ENCODE measurements at regions not wholly inside any gene's neighbourhood (a gene's known extent, or its start where the extent isn't known, plus 50 kb on each side); places are given as distances from the start of the nearest gene placed in this dataset.
"Not testable (repeated sequence)": the region's sequence is repeated elsewhere in the genome, so short reads cannot be mapped to it uniquely, and the experiment has no call there.

DNA sequence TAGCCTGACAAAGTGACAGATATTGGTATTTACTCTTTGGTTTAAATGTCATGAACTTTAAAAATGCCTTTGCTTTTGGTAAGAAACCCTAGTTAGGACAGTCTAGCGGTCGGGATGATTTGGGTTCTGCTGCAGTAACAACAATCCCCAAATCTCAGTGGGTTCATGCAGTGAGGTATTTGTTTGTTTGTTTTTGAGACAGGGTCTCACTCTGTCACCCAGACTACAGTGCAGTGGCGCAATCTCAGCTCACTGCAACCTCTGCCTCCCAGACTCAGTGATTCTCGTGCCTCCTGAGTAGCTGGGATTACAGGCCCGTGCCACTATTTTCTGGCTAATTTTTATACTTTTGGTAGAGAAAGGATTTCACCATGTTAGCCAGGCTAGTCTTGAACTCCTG lies 65.2 kb upstream of the EEF2KMT start:
- DNase-seq; H3K4me3 ChIP-seq (ENCODE audit: low read length); H3K27me3 ChIP-seq (ENCODE audit: insufficient read depth, low read length, poor library complexity, severe bottlenecking); H3K36me3 Mint-ChIP-seq; H3K36me3 ChIP-seq (ENCODE audit: insufficient read depth, low read length); H3K9me3 Mint-ChIP-seq; POLR2A ChIA-PET; H3K27ac ChIP-seq (ENCODE audit: low read depth, low read length); H3K4me3 Mint-ChIP-seq; H3K9me3 ChIP-seq (ENCODE audit: low read length); CTCF ChIA-PET; H3K4me1 Mint-ChIP-seq; H3K27ac Mint-ChIP-seq; H3K4me1 ChIP-seq (ENCODE audit: insufficient read depth, low read length): not testable (repeated sequence)
- peaks cover 12 to 29% of the 10 kb centered on the region in 2 donors for H3K27me3 Mint-ChIP-seq

DNA sequence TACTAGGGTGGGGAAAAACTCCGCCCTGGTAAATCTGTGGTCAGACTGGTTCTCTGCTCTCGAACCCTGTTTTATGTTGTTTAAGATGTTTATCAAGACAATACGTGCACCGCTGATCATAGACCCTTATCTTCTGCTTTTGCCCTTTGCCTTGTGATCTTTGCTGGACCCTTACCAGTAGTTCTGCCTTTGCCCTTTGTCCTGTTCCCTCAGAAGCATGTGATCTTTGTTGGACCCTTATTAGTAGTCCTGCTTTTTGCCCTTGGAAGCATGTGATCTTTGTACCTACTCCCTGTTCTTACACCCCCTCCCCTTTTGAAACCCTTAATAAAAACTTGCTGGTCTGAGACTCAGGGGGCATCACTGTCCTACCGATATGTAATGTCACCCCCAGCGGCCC lies 64.3 kb upstream of the EEF2KMT start:
- POLR2A ChIA-PET; H3K27ac Mint-ChIP-seq; H3K27me3 ChIP-seq (ENCODE audit: insufficient read depth, low read length, poor library complexity, severe bottlenecking); H3K4me1 Mint-ChIP-seq; H3K36me3 Mint-ChIP-seq; H3K4me1 ChIP-seq (ENCODE audit: insufficient read depth, low read length); H3K4me3 Mint-ChIP-seq; H3K4me3 ChIP-seq (ENCODE audit: low read length); H3K36me3 ChIP-seq (ENCODE audit: insufficient read depth, low read length); H3K9me3 ChIP-seq (ENCODE audit: low read length); H3K27ac ChIP-seq (ENCODE audit: low read depth, low read length); H3K9me3 Mint-ChIP-seq; DNase-seq; CTCF ChIA-PET: not testable (repeated sequence)
- peaks cover 12 to 22% of the 10 kb centered on the region in 2 donors for H3K27me3 Mint-ChIP-seq

DNA sequence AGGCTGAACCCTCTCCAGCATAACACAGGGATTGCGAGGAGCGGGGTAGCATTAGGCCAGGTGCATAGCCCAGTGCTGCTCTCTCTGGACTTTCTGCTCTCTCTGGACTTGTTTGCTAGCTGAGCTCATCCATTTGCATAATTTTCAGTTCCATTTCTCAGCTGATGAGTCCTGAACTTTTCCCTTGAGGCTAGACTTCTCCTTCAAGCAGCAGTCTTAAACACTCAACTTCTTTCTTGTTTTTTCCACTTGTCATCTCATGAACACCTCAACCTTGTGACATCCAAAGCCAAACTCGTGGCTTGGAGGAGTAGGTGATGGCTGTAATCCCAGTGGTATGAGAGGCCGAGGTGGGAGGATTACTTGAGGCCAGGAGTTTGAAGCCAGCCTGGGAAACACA lies 62.4 kb upstream of the EEF2KMT start:
- H3K4me1 ChIP-seq (ENCODE audit: insufficient read depth, low read length); H3K9me3 ChIP-seq (ENCODE audit: low read length); H3K4me3 ChIP-seq (ENCODE audit: low read length); CTCF ChIA-PET; DNase-seq; H3K36me3 ChIP-seq (ENCODE audit: insufficient read depth, low read length); H3K4me1 Mint-ChIP-seq; H3K27ac Mint-ChIP-seq; H3K36me3 Mint-ChIP-seq; POLR2A ChIA-PET; H3K27ac ChIP-seq (ENCODE audit: low read depth, low read length); H3K9me3 Mint-ChIP-seq; H3K4me3 Mint-ChIP-seq; H3K27me3 ChIP-seq (ENCODE audit: insufficient read depth, low read length, poor library complexity, severe bottlenecking): not testable (repeated sequence)
- H3K27me3 Mint-ChIP-seq, result peaks cover 12 to 13% of the 10 kb centered on the region in 2 donors

DNA sequence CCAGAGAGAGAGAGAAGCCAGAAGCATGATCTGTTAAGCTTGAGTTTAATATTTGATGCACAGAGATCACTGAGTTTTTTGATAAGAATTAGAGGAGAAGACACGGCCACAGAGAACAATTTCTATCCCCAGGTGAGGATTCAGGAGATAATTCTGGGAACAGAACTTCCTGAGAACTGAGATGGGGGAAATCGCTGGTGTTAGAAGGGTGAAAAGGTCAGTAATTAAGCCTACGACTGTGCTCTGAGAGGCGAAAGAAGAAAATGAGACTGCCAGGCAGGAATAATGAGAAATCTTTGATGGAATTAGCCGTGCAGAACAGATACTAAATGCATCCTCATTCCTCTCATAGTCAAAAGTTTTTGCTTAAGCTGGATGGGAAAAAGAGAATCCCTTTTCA lies 61.9 kb upstream of the EEF2KMT start:
- DNase-seq; H3K4me1 ChIP-seq (ENCODE audit: insufficient read depth, low read length); H3K36me3 Mint-ChIP-seq; H3K4me3 Mint-ChIP-seq; H3K9me3 ChIP-seq (ENCODE audit: low read length); H3K36me3 ChIP-seq (ENCODE audit: insufficient read depth, low read length); H3K9me3 Mint-ChIP-seq; H3K27ac ChIP-seq (ENCODE audit: low read depth, low read length); POLR2A ChIA-PET; H3K27me3 ChIP-seq (ENCODE audit: insufficient read depth, low read length, poor library complexity, severe bottlenecking); H3K4me3 ChIP-seq (ENCODE audit: low read length); H3K4me1 Mint-ChIP-seq; CTCF ChIA-PET: not testable (repeated sequence)
- peak overlapping the region in 1 of 8 donors; percentile 51 for H3K27ac Mint-ChIP-seq
- H3K27me3 Mint-ChIP-seq, result peaks cover 10% of the 10 kb centered on the region in 2 donors

DNA sequence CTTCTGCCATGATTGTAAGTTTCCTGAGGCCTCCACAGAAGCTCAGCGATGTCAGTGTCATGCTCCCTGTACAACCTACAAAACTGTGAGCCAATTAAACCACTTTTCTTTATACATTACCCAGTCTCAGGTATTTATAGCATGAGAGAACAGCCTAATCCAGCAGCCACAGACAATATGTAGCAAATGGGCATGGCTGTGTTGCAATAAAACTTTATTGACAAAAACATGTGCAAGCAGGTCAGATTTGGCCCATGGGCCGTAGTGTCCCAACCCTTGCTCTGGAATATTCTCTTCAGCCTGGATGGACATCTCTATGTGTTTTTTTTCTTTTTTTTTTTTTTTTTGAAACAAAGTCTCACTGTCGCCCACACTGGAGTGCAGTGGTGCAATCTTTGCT lies 60.9 kb upstream of the EEF2KMT start:
- POLR2A ChIA-PET, result no interaction called here
- H3K27ac ChIP-seq (ENCODE audit: low read depth, low read length), result no peak overlapping the region
- peaks cover 0 to 4% (median 0%) of the 10 kb centered on the region in 3 donors for H3K36me3 Mint-ChIP-seq
- no peak overlapping the region for H3K4me3 Mint-ChIP-seq
- H3K9me3 Mint-ChIP-seq, result peaks cover 0 to 7% (median 6%) of the 10 kb centered on the region in 5 donors
- H3K9me3 ChIP-seq (ENCODE audit: low read length), result no peaks in the 10 kb centered on the region
- no peaks in the 10 kb centered on the region for H3K27me3 ChIP-seq (ENCODE audit: insufficient read depth, low read length, poor library complexity, severe bottlenecking)
- H3K4me1 Mint-ChIP-seq, result no peaks in the 10 kb centered on the region
- H3K36me3 ChIP-seq (ENCODE audit: insufficient read depth, low read length), result no peaks in the 10 kb centered on the region
- DNase-seq, result no peak
- peaks cover 7 to 14% of the 10 kb centered on the region in 2 donors for H3K27me3 Mint-ChIP-seq
- CTCF ChIA-PET, result no interaction called here
- no peak overlapping the region for H3K4me3 ChIP-seq (ENCODE audit: low read length)
- no peaks in the 10 kb centered on the region for H3K4me1 ChIP-seq (ENCODE audit: insufficient read depth, low read length)
- H3K27ac Mint-ChIP-seq, result peak overlapping the region in 2 of 8 donors; percentile 23 to 47

DNA sequence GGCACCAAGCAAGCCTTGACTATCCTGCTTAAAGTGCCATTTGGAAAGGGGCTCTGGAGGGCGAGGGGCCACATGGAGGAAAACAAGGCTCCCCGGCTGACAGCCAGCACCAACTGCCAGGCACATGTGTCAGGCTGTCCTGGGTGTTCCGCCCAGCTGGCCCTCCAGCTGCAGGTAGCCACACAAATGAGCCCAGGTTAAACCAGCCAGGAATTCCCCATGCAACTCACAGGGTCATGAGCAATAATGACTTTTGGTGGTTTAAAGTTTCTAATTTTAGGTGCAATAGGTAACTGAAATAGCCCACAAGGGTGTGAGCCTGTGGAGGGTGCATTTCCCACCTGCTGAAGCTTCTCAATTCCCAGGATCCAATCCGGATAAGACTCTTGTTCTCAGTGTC lies 58.9 kb upstream of the EEF2KMT start:
- H3K4me3 Mint-ChIP-seq; H3K4me1 ChIP-seq (ENCODE audit: insufficient read depth, low read length); H3K4me1 Mint-ChIP-seq; H3K36me3 ChIP-seq (ENCODE audit: insufficient read depth, low read length); POLR2A ChIA-PET; H3K27me3 ChIP-seq (ENCODE audit: insufficient read depth, low read length, poor library complexity, severe bottlenecking); CTCF ChIA-PET; H3K27ac Mint-ChIP-seq; H3K4me3 ChIP-seq (ENCODE audit: low read length); H3K9me3 ChIP-seq (ENCODE audit: low read length); H3K9me3 Mint-ChIP-seq; DNase-seq; H3K27ac ChIP-seq (ENCODE audit: low read depth, low read length); H3K36me3 Mint-ChIP-seq: not testable (repeated sequence)
- peaks cover 6 to 20% of the 10 kb centered on the region in 2 donors for H3K27me3 Mint-ChIP-seq

DNA sequence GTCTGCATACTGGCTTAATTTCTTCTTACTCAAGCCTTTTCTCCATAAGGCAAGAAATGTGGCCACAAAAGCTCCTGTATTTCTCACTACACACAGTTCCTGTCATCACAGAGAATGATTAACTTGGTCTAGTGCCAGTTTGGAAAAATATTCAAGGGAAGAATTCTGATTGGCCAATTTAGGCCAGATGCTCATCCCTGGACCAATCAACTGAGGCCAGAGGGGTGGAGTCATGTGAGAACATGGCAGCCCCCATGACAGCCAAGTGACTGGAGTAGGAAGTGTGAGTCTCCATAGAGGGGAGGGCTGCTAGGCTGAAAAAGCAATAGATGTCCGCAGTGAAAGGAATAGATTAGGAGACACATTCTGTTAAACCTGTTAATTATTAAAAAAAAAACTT lies 56.4 kb upstream of the EEF2KMT start:
- H3K27me3 ChIP-seq (ENCODE audit: insufficient read depth, low read length, poor library complexity, severe bottlenecking); H3K4me3 Mint-ChIP-seq; H3K4me3 ChIP-seq (ENCODE audit: low read length); POLR2A ChIA-PET; H3K9me3 Mint-ChIP-seq; H3K4me1 ChIP-seq (ENCODE audit: insufficient read depth, low read length); H3K36me3 ChIP-seq (ENCODE audit: insufficient read depth, low read length); DNase-seq; H3K27ac ChIP-seq (ENCODE audit: low read depth, low read length); H3K4me1 Mint-ChIP-seq; H3K9me3 ChIP-seq (ENCODE audit: low read length); H3K27ac Mint-ChIP-seq; CTCF ChIA-PET; H3K36me3 Mint-ChIP-seq: not testable (repeated sequence)
- H3K27me3 Mint-ChIP-seq, result peaks cover 6 to 14% of the 10 kb centered on the region in 2 donors

DNA sequence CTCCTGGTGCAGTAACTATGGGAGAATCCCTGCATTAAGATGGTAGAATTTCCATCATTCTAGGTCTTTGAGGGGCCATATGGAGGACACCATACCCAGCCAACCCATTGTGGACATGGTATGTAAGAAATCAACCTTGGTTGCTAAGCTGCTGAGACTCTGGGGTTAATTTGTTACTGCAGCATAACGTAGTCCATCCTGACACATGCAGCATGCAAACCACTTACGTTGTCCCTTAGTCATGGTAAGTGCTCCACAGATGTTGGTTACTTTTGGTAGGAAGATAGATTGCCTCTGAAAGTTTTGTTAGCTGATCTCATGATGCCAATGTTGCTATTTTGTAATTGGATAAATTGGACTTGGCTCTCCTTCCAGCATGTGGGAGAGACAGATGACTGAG lies 53.8 kb upstream of the EEF2KMT start:
- CTCF ChIA-PET; H3K4me3 Mint-ChIP-seq; H3K27me3 ChIP-seq (ENCODE audit: insufficient read depth, low read length, poor library complexity, severe bottlenecking): not testable (repeated sequence)

More for the DNA sequence above, 53.8 kb upstream of the EEF2KMT start:
- DNase-seq; H3K9me3 Mint-ChIP-seq; H3K36me3 Mint-ChIP-seq; H3K36me3 ChIP-seq (ENCODE audit: insufficient read depth, low read length); H3K9me3 ChIP-seq (ENCODE audit: low read length); H3K4me1 ChIP-seq (ENCODE audit: insufficient read depth, low read length); POLR2A ChIA-PET; H3K27ac ChIP-seq (ENCODE audit: low read depth, low read length); H3K4me3 ChIP-seq (ENCODE audit: low read length); H3K4me1 Mint-ChIP-seq; H3K27ac Mint-ChIP-seq: not testable (repeated sequence)
- peaks cover 9 to 20% of the 10 kb centered on the region in 2 donors for H3K27me3 Mint-ChIP-seq
